Neutrophil (primary cell): ENCODE measurements at regions not wholly inside any gene's neighbourhood (a gene's known extent, or its start where the extent isn't known, plus 50 kb on each side); places are given as distances from the start of the nearest gene placed in this dataset.

Experiments used
- H3K27ac ChIP-seq: fragments of 200-600 bp; sonication (generic); 2 replicates; pipeline ENCODE4 v1.5.1; 2016; ENCODE audit warnings: mild to moderate bottlenecking, moderate library complexity
- H3K27me3 ChIP-seq: fragments of 200-600 bp; sonication (generic); 2 replicates; pipeline ENCODE4 v1.6.0; 2016; ENCODE audit warnings: mild to moderate bottlenecking
- H3K36me3 ChIP-seq: fragments of 200-600 bp; sonication (generic); 2 replicates; pipeline ENCODE4 v1.5.1; 2017
- H3K4me1 ChIP-seq, 2 experiments: fragments of 200-600 bp in 1 of 2; sonication (generic) in 1 of 2; 1 replicate in 1 of 2; 2 replicates in 1 of 2; pipeline versions ENCODE4 v1.5.1 to v1.6.1; 2013 to 2016; ENCODE audit warnings: low read depth in 1 of 2, low read length in 1 of 2, mild to moderate bottlenecking in 1 of 2, moderate library complexity in 1 of 2; ENCODE audit not compliant: control insufficient read depth in 1 of 2, insufficient read depth in 1 of 2
- H3K4me3 ChIP-seq, 2 experiments: fragments of 200-600 bp in 1 of 2; sonication (generic) in 1 of 2; 1 replicate in 1 of 2; 2 replicates in 1 of 2; pipeline ENCODE4 v1.5.1; 2013 to 2016; ENCODE audit warnings: low read depth in 1 of 2, low read length in 1 of 2, mild to moderate bottlenecking in 1 of 2, moderate library complexity in 1 of 2
- H3K9me3 ChIP-seq: fragments of 200-600 bp; sonication (generic); 2 replicates; pipeline ENCODE4 v1.5.1; 2016
- TF ChIP-seq, protein P1 (sequence below): fragments of 200-600 bp; sonication (generic); IDR thresholded peaks from 2 replicates; pipeline ENCODE4 v1.5.1; 2016; ENCODE audit warnings: antibody characterized with exemption

DNA sequence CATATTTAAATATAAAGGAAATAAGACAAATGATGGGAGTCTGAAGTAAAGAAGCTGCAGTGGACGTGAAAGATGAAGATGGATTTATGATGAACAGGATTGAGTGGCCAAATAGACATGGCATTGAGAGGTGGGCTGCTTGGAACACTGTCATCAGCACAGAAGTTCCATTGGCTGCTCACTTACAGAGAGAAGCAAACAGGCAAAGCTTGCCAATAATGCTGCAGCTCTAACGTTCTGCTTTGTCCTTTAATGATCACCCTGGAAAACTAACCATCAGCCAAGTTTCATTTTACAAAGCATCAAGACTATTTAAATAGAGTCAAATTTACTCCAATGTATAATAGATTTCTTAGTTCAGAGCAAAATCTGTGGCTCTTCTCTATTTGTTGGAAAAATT, 721.4 kb downstream of the TMTC2 start:
- TF ChIP-seq, protein P1, sequence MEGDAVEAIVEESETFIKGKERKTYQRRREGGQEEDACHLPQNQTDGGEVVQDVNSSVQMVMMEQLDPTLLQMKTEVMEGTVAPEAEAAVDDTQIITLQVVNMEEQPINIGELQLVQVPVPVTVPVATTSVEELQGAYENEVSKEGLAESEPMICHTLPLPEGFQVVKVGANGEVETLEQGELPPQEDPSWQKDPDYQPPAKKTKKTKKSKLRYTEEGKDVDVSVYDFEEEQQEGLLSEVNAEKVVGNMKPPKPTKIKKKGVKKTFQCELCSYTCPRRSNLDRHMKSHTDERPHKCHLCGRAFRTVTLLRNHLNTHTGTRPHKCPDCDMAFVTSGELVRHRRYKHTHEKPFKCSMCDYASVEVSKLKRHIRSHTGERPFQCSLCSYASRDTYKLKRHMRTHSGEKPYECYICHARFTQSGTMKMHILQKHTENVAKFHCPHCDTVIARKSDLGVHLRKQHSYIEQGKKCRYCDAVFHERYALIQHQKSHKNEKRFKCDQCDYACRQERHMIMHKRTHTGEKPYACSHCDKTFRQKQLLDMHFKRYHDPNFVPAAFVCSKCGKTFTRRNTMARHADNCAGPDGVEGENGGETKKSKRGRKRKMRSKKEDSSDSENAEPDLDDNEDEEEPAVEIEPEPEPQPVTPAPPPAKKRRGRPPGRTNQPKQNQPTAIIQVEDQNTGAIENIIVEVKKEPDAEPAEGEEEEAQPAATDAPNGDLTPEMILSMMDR: no peak

DNA sequence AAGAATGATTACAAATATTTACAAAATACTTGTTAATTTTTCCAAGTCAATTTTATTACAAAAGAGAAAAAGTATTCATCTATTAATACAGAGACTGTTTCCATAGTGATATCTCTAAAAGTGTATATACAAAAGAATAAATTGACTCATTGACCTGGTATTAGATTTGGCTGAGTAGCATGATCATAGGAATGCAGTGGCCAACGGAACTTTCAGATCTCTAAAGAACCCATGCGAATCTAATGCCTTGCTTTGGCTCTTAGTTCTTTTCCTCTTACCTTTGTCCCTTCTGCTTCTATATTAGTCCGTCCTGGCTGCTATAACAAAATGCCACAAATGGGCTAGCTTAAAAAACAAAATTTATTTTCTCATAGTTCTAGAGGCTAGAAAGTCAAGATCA, 717.8 kb downstream of the TMTC2 start:
- H3K36me3 ChIP-seq: no peaks in the 10 kb centered on the region
- TF ChIP-seq, protein P1: no peak
- H3K27me3 ChIP-seq: no peaks in the 10 kb centered on the region
- H3K4me1 ChIP-seq: no peaks in the 10 kb centered on the region
- no peak overlapping the region for H3K27ac ChIP-seq
- H3K9me3 ChIP-seq: no peaks in the 10 kb centered on the region
- H3K4me3 ChIP-seq: no peak overlapping the region

More for the DNA sequence above, 721.4 kb downstream of the TMTC2 start:
- no peaks in the 10 kb centered on the region for H3K4me1 ChIP-seq
- no peaks in the 10 kb centered on the region for H3K27me3 ChIP-seq
- no peak overlapping the region for H3K27ac ChIP-seq
- no peak overlapping the region for H3K4me3 ChIP-seq
- H3K9me3 ChIP-seq: no peaks in the 10 kb centered on the region
- H3K36me3 ChIP-seq: no peaks in the 10 kb centered on the region

DNA sequence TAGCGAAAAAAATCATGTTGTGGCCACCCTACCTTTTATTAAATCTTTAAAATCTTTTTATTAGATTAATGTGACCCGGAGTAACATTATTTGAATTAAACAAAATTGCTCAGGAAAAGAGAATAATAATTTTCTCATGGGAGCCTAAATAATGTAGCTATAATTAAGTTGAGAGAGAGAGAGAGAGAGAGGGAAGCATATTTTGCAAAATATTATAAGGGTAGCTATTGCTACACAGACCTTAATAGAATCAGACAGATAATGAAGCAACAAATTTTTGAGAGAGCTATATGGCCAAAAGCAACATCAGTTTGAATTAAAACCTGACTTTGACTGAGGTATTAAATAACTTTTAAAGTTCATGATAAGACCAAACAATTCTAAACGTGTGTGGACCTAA, 703.5 kb downstream of the TMTC2 start:
- no peak overlapping the region for H3K27ac ChIP-seq
- no peak overlapping the region for H3K4me3 ChIP-seq
- H3K36me3 ChIP-seq: no peaks in the 10 kb centered on the region
- no peaks in the 10 kb centered on the region for H3K9me3 ChIP-seq
- TF ChIP-seq, protein P1: no peak
- H3K27me3 ChIP-seq: no peaks in the 10 kb centered on the region
- H3K4me1 ChIP-seq: no peaks in the 10 kb centered on the region

DNA sequence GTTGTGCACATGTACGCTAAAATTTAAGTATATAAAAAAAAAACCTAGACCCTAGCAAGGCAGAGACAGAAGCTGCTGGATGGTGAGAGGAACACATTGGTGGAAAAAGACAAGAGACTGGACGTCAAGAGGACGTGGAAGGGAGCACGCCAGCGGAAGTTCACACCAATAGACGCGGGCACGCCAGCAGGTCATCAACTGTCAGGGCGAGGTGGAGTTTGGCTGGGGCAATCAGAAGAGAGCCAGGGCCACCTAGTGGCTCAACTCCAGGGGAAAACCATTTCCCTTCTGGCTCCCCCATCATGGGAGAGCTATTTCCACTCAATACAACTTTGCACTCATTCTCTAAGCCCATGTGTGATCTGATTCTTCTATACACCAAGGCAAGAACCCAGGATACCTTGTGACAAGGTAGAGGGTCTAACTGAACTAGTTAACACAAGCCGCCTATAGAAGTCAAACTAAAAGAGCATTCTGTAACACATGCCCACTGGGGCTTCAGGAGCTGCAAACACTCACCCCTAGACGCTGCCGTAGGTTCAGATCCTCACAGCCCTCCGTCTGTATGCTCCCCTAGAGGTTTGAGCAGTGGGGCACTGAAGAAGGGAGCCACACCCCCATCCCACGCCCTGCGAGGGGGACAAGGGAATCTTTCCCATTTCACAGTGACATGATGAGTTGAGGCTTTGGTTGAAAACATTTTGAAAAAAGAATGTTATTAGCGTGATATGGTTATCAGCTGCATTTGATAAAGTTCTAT, 702.7 kb downstream of the TMTC2 start:
- no peak overlapping the region for H3K4me3 ChIP-seq
- H3K4me1 ChIP-seq: no peaks in the 10 kb centered on the region
- TF ChIP-seq, protein P1: no peak
- no peaks in the 10 kb centered on the region for H3K36me3 ChIP-seq
- no peaks in the 10 kb centered on the region for H3K9me3 ChIP-seq
- H3K27ac ChIP-seq: no peak overlapping the region
- H3K27me3 ChIP-seq: no peaks in the 10 kb centered on the region

DNA sequence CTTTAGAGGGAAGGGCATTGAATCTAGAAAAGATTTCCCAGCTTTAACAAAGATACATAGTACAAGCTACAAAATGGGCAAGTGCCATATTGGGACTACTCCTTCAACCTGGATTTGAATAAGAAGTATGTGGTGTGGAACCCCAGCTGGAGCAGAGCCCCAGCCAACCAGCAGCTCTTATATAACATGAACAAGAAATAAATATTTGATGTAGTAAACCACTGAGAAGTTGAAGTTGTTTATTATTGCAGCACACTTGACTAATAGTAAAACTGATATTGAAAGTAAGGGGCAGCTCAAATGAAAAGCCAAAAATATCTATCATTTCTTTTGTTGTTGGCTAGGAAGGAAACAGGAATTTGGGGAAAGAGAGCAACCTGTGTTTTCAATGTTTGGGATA, 701.8 kb downstream of the TMTC2 start:
- Histone ChIP-seq H3K27me3 (no peaks in the 10 kb centered on the region), H3K27ac (no peak overlapping the region), H3K36me3 (no peaks in the 10 kb centered on the region), H3K4me3 (no peak overlapping the region), H3K9me3 (no peaks in the 10 kb centered on the region), H3K4me1 (no peaks in the 10 kb centered on the region)
- TF ChIP-seq, protein P1: no peak
